ENCODE measurements at regions not wholly inside any gene's neighbourhood (a gene's known extent, or its start where the extent isn't known, plus 50 kb on each side); places are given as distances from the start of the nearest gene placed in this dataset.

- Histone ChIP-seq H3K27me3 (no peaks in the 10 kb centered on the region), H3K27ac (peak overlapping the region; percentile 70 to 91), H3K4me1 (peaks cover 0 to 52% (median 30%) of the 10 kb centered on the region in 4 donors), H3K4me3 (no peak overlapping the region), H3K9me3 (no peaks in the 10 kb centered on the region), H3K36me3 (no peaks in the 10 kb centered on the region)
- intact Hi-C loops (cut with DNase I; ENCODE audit: low total_unique reads): no loop called here
- peak; percentile 54 to 78 for DNase-seq
- TF ChIP-seq CTCF (IDR thresholded peaks at IDR 0.05): no peak
Measured at GRCh38 chr4:147362938-147363337, 118.0 kb upstream of the EDNRA start.

GRCh38 chr4:147363514-147363913, 117.4 kb upstream of the EDNRA start:
- H3K4me3 ChIP-seq: no peak overlapping the region
- H3K9me3 ChIP-seq: no peaks in the 10 kb centered on the region
- no peaks in the 10 kb centered on the region for H3K27me3 ChIP-seq
- peaks cover 0 to 56% (median 32%) of the 10 kb centered on the region in 4 donors for H3K4me1 ChIP-seq
- TF ChIP-seq CTCF (IDR thresholded peaks at IDR 0.05): no peak
- intact Hi-C loops (cut with DNase I; ENCODE audit: low total_unique reads): no loop called here
- H3K27ac ChIP-seq: peak overlapping the region; percentile 70 to 91
- DNase-seq: no peak
- no peaks in the 10 kb centered on the region for H3K36me3 ChIP-seq

GRCh38 chr4:147365396-147365795, 115.5 kb upstream of the EDNRA start:
- no peaks in the 10 kb centered on the region for H3K36me3 ChIP-seq
- H3K27me3 ChIP-seq: no peaks in the 10 kb centered on the region
- peaks cover 0 to 48% (median 30%) of the 10 kb centered on the region in 4 donors for H3K4me1 ChIP-seq
- H3K27ac ChIP-seq: no peak overlapping the region
- H3K9me3 ChIP-seq: no peaks in the 10 kb centered on the region
- no peak for DNase-seq
- no peak overlapping the region for H3K4me3 ChIP-seq
- no peak for TF ChIP-seq CTCF (IDR thresholded peaks at IDR 0.05)
- intact Hi-C loops (cut with DNase I; ENCODE audit: low total_unique reads): no loop called here

GRCh38 chr4:147366164-147366563, 114.7 kb upstream of the EDNRA start:
- no peaks in the 10 kb centered on the region for H3K36me3 ChIP-seq
- TF ChIP-seq CTCF (IDR thresholded peaks at IDR 0.05): no peak
- no peak for DNase-seq
- no peak overlapping the region for H3K4me3 ChIP-seq
- no peaks in the 10 kb centered on the region for H3K9me3 ChIP-seq
- peaks cover 0 to 41% (median 26%) of the 10 kb centered on the region in 4 donors for H3K4me1 ChIP-seq
- intact Hi-C loops (cut with DNase I; ENCODE audit: low total_unique reads): no loop called here
- no peak overlapping the region for H3K27ac ChIP-seq
- H3K27me3 ChIP-seq: no peaks in the 10 kb centered on the region

DNA sequence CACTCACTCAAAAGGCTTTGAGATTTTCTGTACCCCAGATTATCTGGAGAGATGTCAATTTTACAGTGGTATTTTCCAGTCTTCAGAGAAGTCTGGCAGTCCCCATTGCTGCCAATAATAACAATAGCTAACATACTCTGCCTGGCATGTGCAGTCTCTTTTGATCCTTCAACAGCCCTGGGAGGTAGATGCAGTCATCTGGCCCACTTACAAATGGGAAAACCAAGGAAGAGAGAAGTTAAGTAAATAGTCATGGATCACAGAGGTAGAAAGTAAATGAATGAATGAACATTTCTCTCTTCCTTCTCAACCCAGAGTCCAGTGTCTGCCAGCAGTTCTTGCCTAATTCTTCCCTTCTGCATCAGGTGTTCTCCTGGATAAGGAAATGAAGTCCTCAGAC, 113.0 kb upstream of the EDNRA start:
- no peak for DNase-seq
- no peak for TF ChIP-seq CTCF (IDR thresholded peaks at IDR 0.05)
- Histone ChIP-seq H3K4me1 (peaks cover 0 to 23% (median 10%) of the 10 kb centered on the region in 4 donors), H3K9me3 (no peaks in the 10 kb centered on the region), H3K4me3 (no peak overlapping the region), H3K27ac (no peak overlapping the region), H3K36me3 (no peaks in the 10 kb centered on the region), H3K27me3 (no peaks in the 10 kb centered on the region)
- intact Hi-C loops (cut with DNase I; ENCODE audit: low total_unique reads): no loop called here

DNA sequence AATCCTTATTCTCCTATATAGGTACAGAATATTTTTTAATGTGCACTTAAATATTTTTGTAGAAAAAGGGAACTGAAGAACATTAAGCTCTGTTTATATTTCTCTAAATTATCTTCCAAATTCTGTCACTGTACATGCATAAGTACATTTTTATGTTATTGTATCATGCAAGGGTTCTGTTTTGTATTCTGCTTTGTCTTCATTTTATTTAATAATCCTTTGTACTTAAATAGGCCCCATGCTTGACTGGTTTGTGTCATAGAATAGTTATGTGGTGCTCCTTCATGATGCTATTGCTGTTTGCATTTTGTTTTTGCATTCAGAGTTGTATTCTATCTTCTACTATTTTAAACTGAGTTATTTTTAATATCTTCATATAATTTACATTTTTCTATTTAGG, 111.9 kb upstream of the EDNRA start:
- H3K27me3 ChIP-seq: no peaks in the 10 kb centered on the region
- H3K27ac ChIP-seq: no peak overlapping the region
- no peak for TF ChIP-seq CTCF (IDR thresholded peaks at IDR 0.05)
- H3K36me3 ChIP-seq: no peaks in the 10 kb centered on the region
- no peak overlapping the region for H3K4me3 ChIP-seq
- intact Hi-C loops (cut with DNase I; ENCODE audit: low total_unique reads): no loop called here
- no peak for DNase-seq
- H3K9me3 ChIP-seq: no peaks in the 10 kb centered on the region
- H3K4me1 ChIP-seq: peaks cover 0 to 13% (median 2%) of the 10 kb centered on the region in 4 donors

All from tibial artery (tissue), 4 donors.